GM21447 (cell line): ENCODE measurements at regions not wholly inside any gene's neighbourhood (a gene's known extent, or its start where the extent isn't known, plus 50 kb on each side); places are given as distances from the start of the nearest gene placed in this dataset.

Source experiments
- ATAC-seq: cut with Tn5 transposase; IDR thresholded peaks from one replicate; pipeline ENCODE4 v1.9.1; 2021; ENCODE audit not compliant: unreplicated experiment

- no peak for ATAC-seq
These were observed 382.3 kb downstream of the ACTL7B start for GRCh38 chr9:108473209-108474112.

GRCh38 chr9:108469654-108470053 is 386.1 kb downstream of the ACTL7B start:
- no peak for ATAC-seq

GRCh38 chr9:108468364-108468763 is 387.4 kb downstream of the ACTL7B start:
- peak; percentile 78 for ATAC-seq

- ATAC-seq = no peak
These were observed 388.0 kb downstream of the ACTL7B start for GRCh38 chr9:108467653-108468324.

- no peak for ATAC-seq
These were observed 388.6 kb downstream of the ACTL7B start for GRCh38 chr9:108467161-108467560.

GRCh38 chr9:108466304-108466703 is 389.5 kb downstream of the ACTL7B start:
- no peak for ATAC-seq

- ATAC-seq = no peak
These were observed 391.7 kb downstream of the ACTL7B start for GRCh38 chr9:108463932-108464606.

- ATAC-seq = no peak
These were observed 398.9 kb downstream of the ACTL7B start for GRCh38 chr9:108456903-108457302.

- ATAC-seq = no peak
These were observed 410.2 kb downstream of the ACTL7B start for GRCh38 chr9:108445431-108446071.

GRCh38 chr9:108444400-108445358 is 411.1 kb downstream of the ACTL7B start:
- ATAC-seq = no peak

GRCh38 chr9:108443741-108444140 is 412.0 kb downstream of the ACTL7B start:
- ATAC-seq = no peak

- ATAC-seq = no peak
These were observed 412.7 kb downstream of the ACTL7B start for GRCh38 chr9:108443019-108443633.

- ATAC-seq = no peak
These were observed 413.2 kb downstream of the ACTL7B start for GRCh38 chr9:108442627-108443018.

- ATAC-seq = no peak
These were observed 414.1 kb downstream of the ACTL7B start for GRCh38 chr9:108441726-108442125.

GRCh38 chr9:108441251-108441650 is 414.5 kb downstream of the ACTL7B start:
- no peak for ATAC-seq

- ATAC-seq = no peak
These were observed 415.8 kb downstream of the ACTL7B start for GRCh38 chr9:108439947-108440346.

GRCh38 chr9:108437656-108438055 is 418.1 kb downstream of the ACTL7B start:
- no peak for ATAC-seq

GRCh38 chr9:108436448-108436847 is 419.3 kb downstream of the ACTL7B start:
- ATAC-seq = no peak

- ATAC-seq = no peak
These were observed 421.3 kb downstream of the ACTL7B start for GRCh38 chr9:108434502-108434901.

GRCh38 chr9:108434036-108434435 is 421.8 kb downstream of the ACTL7B start:
- ATAC-seq = no peak
